Gastrocnemius medialis (tissue), 4 donors: ENCODE measurements at regions not wholly inside any gene's neighbourhood (a gene's known extent, or its start where the extent isn't known, plus 50 kb on each side); places are given as distances from the start of the nearest gene placed in this dataset.

Source experiments
- ATAC-seq, 2 donors: fragments of 150-250 bp; one replicate each; pipeline ENCODE4 v1.9.1; 2016
- DNase-seq, 2 donors: peaks; one replicate each; pipeline ENCODE4 v3.0.0-alpha.2; 2019
- H3K27ac ChIP-seq, 4 donors: fragments of 200-600 bp; sonication (generic); 1 replicate in 1 of 4; 2 replicates in 3 of 4; pipeline ENCODE4 v1.5.1; 2016 to 2018; ENCODE audit warnings: mild to moderate bottlenecking in 2 of 4, moderate library complexity in 1 of 4
- H3K27me3 ChIP-seq, 3 donors: fragments of 200-600 bp; sonication (generic) in 2 of 3; 1 replicate in 1 of 3; 2 replicates in 2 of 3; pipeline versions ENCODE4 v1.5.1 to v1.6.0; 2016 to 2019; ENCODE audit warnings: mild to moderate bottlenecking in 1 of 3, moderate library complexity in 1 of 3
- H3K36me3 ChIP-seq, 2 donors: fragments of 200-600 bp; sonication (generic) in 1 of 2; one replicate each; pipeline ENCODE4 v1.5.1; 2017 to 2018
- H3K4me1 ChIP-seq, 2 donors: fragments of 200-600 bp; sonication (generic) in 1 of 2; one replicate each; pipeline ENCODE4 v1.5.1; 2016 to 2017; ENCODE audit warnings: mild to moderate bottlenecking in 2 of 2
- H3K4me3 ChIP-seq, 4 donors: fragments of 200-600 bp; sonication (generic) in 3 of 4; 1 replicate in 1 of 4; 2 replicates in 3 of 4; pipeline ENCODE4 v1.5.1; 2016 to 2019; ENCODE audit warnings: mild to moderate bottlenecking in 2 of 4
- H3K9me3 ChIP-seq, 3 donors: fragments of 200-600 bp; sonication (generic) in 2 of 3; 1 replicate in 1 of 3; 2 replicates in 2 of 3; pipeline ENCODE4 v1.5.1; 2016 to 2019
- CTCF ChIP-seq, 5 experiments: fragments of 450-650 bp in 3 of 5; fragments of 200-600 bp in 2 of 5; sonication (generic) in 2 of 5; IDR thresholded peaks in 4 of 5; conservative IDR thresholded peaks in 1 of 5; 1 replicate in 4 of 5; 2 replicates in 1 of 5; pipeline ENCODE4 v1.5.1; 2016 to 2019; ENCODE audit warnings: antibody characterized with exemption in 5 of 5, mild to moderate bottlenecking in 3 of 5, moderate library complexity in 3 of 5
- POLR2A ChIP-seq, 2 donors: fragments of 450-650 bp; IDR thresholded peaks; one replicate each; pipeline ENCODE4 v1.6.1; 2017; ENCODE audit warnings: antibody characterized with exemption in 2 of 2, mild to moderate bottlenecking in 2 of 2, moderate library complexity in 2 of 2
- in situ Hi-C, 4 donors: fragments of 200-750 bp; cut with MboI; loops; one replicate each; pipeline versions ENCODE4 v1.15.0 to v1.8.0; 2017; ENCODE audit warnings: low sequenced_read_pairs in 4 of 4
- intact Hi-C: fragments of 100-400 bp; cut with DNase I; formaldehyde crosslinking; loops from one replicate; pipeline ENCODE4 v1.15.1; 2023; ENCODE audit warnings: low total_unique reads

DNA sequence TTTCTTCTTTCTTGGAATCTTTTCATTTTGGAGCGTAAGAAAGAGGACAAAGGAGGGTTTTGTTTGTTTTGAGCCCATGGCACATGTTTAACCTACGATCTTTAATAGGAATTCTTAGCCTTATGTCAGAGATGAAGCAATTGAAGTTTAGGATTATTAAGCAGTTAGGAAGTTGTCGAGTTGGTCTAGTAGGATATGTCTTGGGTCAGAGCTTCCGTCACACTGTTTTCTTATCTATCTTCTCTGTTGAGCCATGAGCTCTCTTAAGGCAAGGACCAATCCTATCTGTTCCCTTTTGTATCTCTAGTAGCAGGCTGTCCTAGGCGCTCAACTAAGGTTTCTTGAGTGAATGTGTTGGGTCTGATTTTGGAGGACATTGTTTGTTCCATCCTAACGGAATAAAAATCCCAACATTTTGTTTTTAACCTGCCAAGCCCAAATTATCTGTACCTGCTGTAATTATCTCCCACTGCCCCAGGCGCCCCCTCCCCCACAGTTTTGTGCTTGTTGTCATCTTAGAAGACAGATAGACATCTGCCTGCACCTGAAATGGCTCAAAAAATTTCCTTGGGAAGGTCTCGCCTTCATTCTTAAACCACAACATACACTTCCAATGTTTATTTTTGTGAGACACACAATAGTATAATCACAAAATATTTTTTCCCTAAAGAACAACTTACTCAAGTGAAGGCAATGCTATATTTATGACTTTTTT lies 95.3 kb upstream of the GADD45A start:
- H3K9me3 ChIP-seq: no peaks in the 10 kb centered on the region
- no peaks in the 10 kb centered on the region for H3K36me3 ChIP-seq
- DNase-seq: no peak
- intact Hi-C loops (no loop called here), in situ Hi-C loops (no loop called here)
- ATAC-seq: no peak
- H3K4me3 ChIP-seq: no peak overlapping the region
- peaks cover 14 to 26% of the 10 kb centered on the region in 2 donors for H3K4me1 ChIP-seq
- H3K27me3 ChIP-seq: no peaks in the 10 kb centered on the region
- H3K27ac ChIP-seq: peak overlapping the region; percentile 53 to 66 (median 59)
- TF ChIP-seq POLR2A (IDR thresholded peaks at IDR 0.05): no peak
- TF ChIP-seq CTCF (IDR thresholded peaks at IDR 0.05 in 4 of 5, conservative IDR thresholded peaks at IDR 0.05 in 1 of 5): no peak

- intact Hi-C loops: no loop called here
- H3K4me3 ChIP-seq: no peak overlapping the region
- H3K4me1 ChIP-seq: peaks cover 14 to 26% of the 10 kb centered on the region in 2 donors
- H3K36me3 ChIP-seq: no peaks in the 10 kb centered on the region
- in situ Hi-C loops: no loop called here
- ATAC-seq (peak; percentile 87 to 88), DNase-seq (peak; percentile 35 to 51)
- H3K27ac ChIP-seq: peak overlapping the region; percentile 44 to 66 (median 56)
- TF ChIP-seq CTCF (IDR thresholded peaks at IDR 0.05 in 4 of 5, conservative IDR thresholded peaks at IDR 0.05 in 1 of 5) (no peak), POLR2A (IDR thresholded peaks at IDR 0.05) (peak in 1 of 2 donors; percentile 40)
- H3K27me3 ChIP-seq: no peaks in the 10 kb centered on the region
- H3K9me3 ChIP-seq: no peaks in the 10 kb centered on the region
Observed at GRCh38 chr1:67590329-67590728, 94.7 kb upstream of the GADD45A start.

- ATAC-seq: no peak
- in situ Hi-C loops: no loop called here
- TF ChIP-seq POLR2A (IDR thresholded peaks at IDR 0.05): no peak
- no peak for TF ChIP-seq CTCF (IDR thresholded peaks at IDR 0.05 in 4 of 5, conservative IDR thresholded peaks at IDR 0.05 in 1 of 5)
Observed at GRCh38 chr1:67594764-67595163, 90.2 kb upstream of the GADD45A start.

DNA sequence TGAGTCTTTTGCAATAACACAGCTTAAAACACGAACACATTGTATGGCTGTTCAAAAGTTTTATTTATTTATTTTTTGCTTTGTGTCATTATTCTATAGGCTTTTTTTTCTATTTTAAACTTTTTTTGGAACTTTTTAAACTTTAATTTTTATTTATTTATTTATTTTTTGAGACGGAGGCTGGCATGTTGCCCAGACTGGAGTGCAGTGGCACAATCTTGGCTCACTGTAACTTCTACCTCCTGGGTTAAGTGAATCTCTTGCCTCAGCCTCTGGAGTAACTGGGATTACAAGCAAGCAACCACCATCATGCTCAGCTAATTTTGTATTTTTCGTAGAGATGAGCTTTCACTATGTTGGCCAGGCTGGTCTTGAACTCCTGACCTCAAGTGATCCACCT lies 88.3 kb upstream of the GADD45A start:
- no peaks in the 10 kb centered on the region for H3K9me3 ChIP-seq
- H3K27me3 ChIP-seq: no peaks in the 10 kb centered on the region
- H3K4me3 ChIP-seq: no peak overlapping the region
- no peaks in the 10 kb centered on the region for H3K36me3 ChIP-seq
- H3K27ac ChIP-seq: no peak overlapping the region
- intact Hi-C loops: no loop called here
- H3K4me1 ChIP-seq: peaks cover 0 to 8% of the 10 kb centered on the region in 2 donors
- no peak for ATAC-seq
- no peak for TF ChIP-seq CTCF (IDR thresholded peaks at IDR 0.05 in 4 of 5, conservative IDR thresholded peaks at IDR 0.05 in 1 of 5)
- TF ChIP-seq POLR2A (IDR thresholded peaks at IDR 0.05): no peak
- no peak for DNase-seq
- in situ Hi-C loops: no loop called here

More at GRCh38 chr1:67594764-67595163, 90.2 kb upstream of the GADD45A start:
- Histone ChIP-seq H3K27me3 (no peaks in the 10 kb centered on the region), H3K9me3 (no peaks in the 10 kb centered on the region), H3K4me3 (no peak overlapping the region), H3K27ac (no peak overlapping the region), H3K36me3 (no peaks in the 10 kb centered on the region), H3K4me1 (peaks cover 11 to 20% of the 10 kb centered on the region in 2 donors)
- intact Hi-C loops: no loop called here
- no peak for DNase-seq
